Astrocyte of the spinal cord (primary cell): ENCODE measurements at regions not wholly inside any gene's neighbourhood (a gene's known extent, or its start where the extent isn't known, plus 50 kb on each side); places are given as distances from the start of the nearest gene placed in this dataset.
A peak's percentile ranks its signal among the peaks of the same experiment; 100 is the strongest.

ENCODE experiments used
- DNase-seq: peaks from one replicate; pipeline ENCODE4 v3.0.0; 2011; ENCODE audit warnings: low read depth, low spot score
- H3K4me3 ChIP-seq: 2 replicates; pipeline ENCODE4 v1.5.1; 2011; ENCODE audit warnings: low read depth, mild to moderate bottlenecking, low read length, moderate library complexity
- CTCF ChIP-seq: IDR thresholded peaks from 2 replicates; pipeline ENCODE4 v1.5.1; 2012; ENCODE audit warnings: low read depth, mild to moderate bottlenecking, low read length, inconsistent platforms
- in situ Hi-C: cut with HindIII; loops from 2 replicates; pipeline ENCODE4 v1.10.0; 2017; ENCODE audit warnings: low sequenced_read_pairs

GRCh38 chr5:67490543-67491321 lies 294.1 kb upstream of the CD180 start:
- no peak for TF ChIP-seq CTCF
- no peak overlapping the region for H3K4me3 ChIP-seq
- in situ Hi-C loops: no loop called here
- no peak for DNase-seq

GRCh38 chr5:67488885-67489284 lies 292.3 kb upstream of the CD180 start:
- no peak overlapping the region for H3K4me3 ChIP-seq
- no peak for DNase-seq
- in situ Hi-C loops: no loop called here
- TF ChIP-seq CTCF: no peak

- no peak for TF ChIP-seq CTCF
- H3K4me3 ChIP-seq: no peak overlapping the region
- peak; percentile 15 for DNase-seq
- in situ Hi-C loops: no loop called here
Observed at GRCh38 chr5:67487862-67488261, 291.3 kb upstream of the CD180 start.

GRCh38 chr5:67483453-67484030 lies 286.9 kb upstream of the CD180 start:
- no peak for DNase-seq
- no peak overlapping the region for H3K4me3 ChIP-seq
- no peak for TF ChIP-seq CTCF
- in situ Hi-C loops: no loop called here

GRCh38 chr5:67481362-67481761 lies 284.8 kb upstream of the CD180 start:
- TF ChIP-seq CTCF: no peak
- in situ Hi-C loops: no loop called here
- DNase-seq: no peak
- H3K4me3 ChIP-seq: no peak overlapping the region

GRCh38 chr5:67478337-67478736 lies 281.7 kb upstream of the CD180 start:
- in situ Hi-C loops: no loop called here
- no peak for DNase-seq
- TF ChIP-seq CTCF: no peak
- no peak overlapping the region for H3K4me3 ChIP-seq
